Central memory CD8-positive, alpha-beta T cell (primary cell): ENCODE measurements at regions not wholly inside any gene's neighbourhood (a gene's known extent, or its start where the extent isn't known, plus 50 kb on each side); places are given as distances from the start of the nearest gene placed in this dataset.
A peak's percentile ranks its signal among the peaks of the same experiment; 100 is the strongest.

ENCODE experiments used
- ATAC-seq: fragments of 150-1000 bp; cut with Tn5 transposase; replicated peaks from 2 replicates; pipeline ENCODE4 v1.10.0; 2022; ENCODE audit warnings: mild to moderate bottlenecking, moderate FRiP score, moderate number of reproducible peaks; ENCODE audit not compliant: poor library complexity, severe bottlenecking; ENCODE audit errors: extremely low read depth
- DNase-seq, 2 donors: peaks; one replicate each; pipeline ENCODE4 v3.0.0; 2021; ENCODE audit warnings: low spot score in 2 of 2
- H3K27ac Mint-ChIP-seq: one replicate; pipeline ENCODE4 v1.8.0; 2022; ENCODE audit warnings: low read depth, mild to moderate bottlenecking, moderate library complexity, mixed read lengths
- H3K27me3 Mint-ChIP-seq: one replicate; pipeline ENCODE4 v1.8.0; 2022; ENCODE audit warnings: mixed read lengths
- H3K36me3 Mint-ChIP-seq: one replicate; pipeline ENCODE4 v1.8.0; 2022; ENCODE audit warnings: mild to moderate bottlenecking, moderate library complexity, mixed read lengths; ENCODE audit not compliant: insufficient read depth
- H3K4me1 Mint-ChIP-seq: one replicate; pipeline ENCODE4 v1.8.0; 2022; ENCODE audit warnings: mixed read lengths
- H3K4me3 Mint-ChIP-seq: one replicate; pipeline ENCODE4 v1.8.0; 2022; ENCODE audit warnings: mild to moderate bottlenecking, moderate library complexity, mixed read lengths
- H3K9me3 Mint-ChIP-seq: one replicate; pipeline ENCODE4 v1.8.0; 2022; ENCODE audit warnings: mixed read lengths

- Mint-ChIP-seq H3K36me3 (no peaks in the 10 kb centered on the region), H3K4me1 (no peaks in the 10 kb centered on the region), H3K27me3 (peaks cover 15% of the 10 kb centered on the region), H3K27ac (no peak overlapping the region), H3K4me3 (no peak overlapping the region), H3K9me3 (no peaks in the 10 kb centered on the region)
- ATAC-seq (no peak), DNase-seq (no peak)
Observed at GRCh38 chr3:31240013-31240412, 292.7 kb upstream of the STT3B start.

GRCh38 chr3:31240466-31240865, 292.3 kb upstream of the STT3B start:
- DNase-seq: no peak
- H3K36me3 Mint-ChIP-seq: no peaks in the 10 kb centered on the region
- H3K4me3 Mint-ChIP-seq: no peak overlapping the region
- no peaks in the 10 kb centered on the region for H3K4me1 Mint-ChIP-seq
- no peaks in the 10 kb centered on the region for H3K9me3 Mint-ChIP-seq
- ATAC-seq: no peak
- H3K27me3 Mint-ChIP-seq: peaks cover 12% of the 10 kb centered on the region
- no peak overlapping the region for H3K27ac Mint-ChIP-seq

GRCh38 chr3:31240874-31241273, 291.9 kb upstream of the STT3B start:
- no peaks in the 10 kb centered on the region for H3K4me1 Mint-ChIP-seq
- H3K4me3 Mint-ChIP-seq: no peak overlapping the region
- H3K27me3 Mint-ChIP-seq: peaks cover 8% of the 10 kb centered on the region
- ATAC-seq (no peak), DNase-seq (no peak)
- H3K9me3 Mint-ChIP-seq: no peaks in the 10 kb centered on the region
- no peak overlapping the region for H3K27ac Mint-ChIP-seq
- no peaks in the 10 kb centered on the region for H3K36me3 Mint-ChIP-seq

GRCh38 chr3:31241533-31241932, 291.2 kb upstream of the STT3B start:
- ATAC-seq: no peak
- Mint-ChIP-seq H3K9me3 (no peaks in the 10 kb centered on the region), H3K4me1 (no peaks in the 10 kb centered on the region), H3K4me3 (no peak overlapping the region), H3K27ac (peak overlapping the region; percentile 24), H3K27me3 (peaks cover 1% of the 10 kb centered on the region), H3K36me3 (no peaks in the 10 kb centered on the region)
- DNase-seq: no peak

GRCh38 chr3:31242026-31242960, 290.4 kb upstream of the STT3B start:
- Mint-ChIP-seq H3K4me3 (no peak overlapping the region), H3K4me1 (no peaks in the 10 kb centered on the region), H3K27ac (peak overlapping the region; percentile 24), H3K36me3 (no peaks in the 10 kb centered on the region), H3K27me3 (no peaks in the 10 kb centered on the region), H3K9me3 (no peaks in the 10 kb centered on the region)
- DNase-seq (no peak), ATAC-seq (no peak)

- Mint-ChIP-seq H3K36me3 (peaks cover 2% of the 10 kb centered on the region), H3K27ac (no peak overlapping the region), H3K4me1 (peaks cover 6% of the 10 kb centered on the region), H3K9me3 (no peaks in the 10 kb centered on the region), H3K4me3 (no peak overlapping the region), H3K27me3 (no peaks in the 10 kb centered on the region)
- ATAC-seq: no peak
- no peak for DNase-seq
Observed at GRCh38 chr3:31244929-31245817, 287.6 kb upstream of the STT3B start.

GRCh38 chr3:31246293-31247062, 286.2 kb upstream of the STT3B start:
- Mint-ChIP-seq H3K4me1 (peaks cover 6% of the 10 kb centered on the region), H3K4me3 (no peak overlapping the region), H3K27me3 (no peaks in the 10 kb centered on the region), H3K27ac (no peak overlapping the region), H3K36me3 (peaks cover 2% of the 10 kb centered on the region), H3K9me3 (peaks cover 4% of the 10 kb centered on the region)
- ATAC-seq: no peak
- no peak for DNase-seq

GRCh38 chr3:31247063-31247447, 285.7 kb upstream of the STT3B start:
- no peak for ATAC-seq
- H3K4me3 Mint-ChIP-seq: no peak overlapping the region
- no peak for DNase-seq
- no peaks in the 10 kb centered on the region for H3K27me3 Mint-ChIP-seq
- H3K4me1 Mint-ChIP-seq: peaks cover 6% of the 10 kb centered on the region
- no peak overlapping the region for H3K27ac Mint-ChIP-seq
- H3K9me3 Mint-ChIP-seq: peaks cover 4% of the 10 kb centered on the region
- peaks cover 2% of the 10 kb centered on the region for H3K36me3 Mint-ChIP-seq

GRCh38 chr3:31247850-31248562, 284.7 kb upstream of the STT3B start:
- Mint-ChIP-seq H3K27me3 (no peaks in the 10 kb centered on the region), H3K27ac (no peak overlapping the region), H3K4me1 (peaks cover 6% of the 10 kb centered on the region), H3K36me3 (peaks cover 2% of the 10 kb centered on the region), H3K9me3 (peaks cover 4% of the 10 kb centered on the region), H3K4me3 (no peak overlapping the region)
- no peak for ATAC-seq
- no peak for DNase-seq

GRCh38 chr3:31248563-31248992, 284.1 kb upstream of the STT3B start:
- peaks cover 9% of the 10 kb centered on the region for H3K4me1 Mint-ChIP-seq
- DNase-seq (no peak), ATAC-seq (no peak)
- H3K4me3 Mint-ChIP-seq: no peak overlapping the region
- peaks cover 4% of the 10 kb centered on the region for H3K9me3 Mint-ChIP-seq
- H3K36me3 Mint-ChIP-seq: peaks cover 2% of the 10 kb centered on the region
- H3K27me3 Mint-ChIP-seq: no peaks in the 10 kb centered on the region
- no peak overlapping the region for H3K27ac Mint-ChIP-seq

- Mint-ChIP-seq H3K36me3 (peaks cover 2% of the 10 kb centered on the region), H3K27ac (no peak overlapping the region), H3K9me3 (peaks cover 4% of the 10 kb centered on the region), H3K4me1 (peaks cover 11% of the 10 kb centered on the region), H3K27me3 (no peaks in the 10 kb centered on the region), H3K4me3 (no peak overlapping the region)
- no peak for DNase-seq
- ATAC-seq: no peak
Observed at GRCh38 chr3:31249545-31249944, 283.2 kb upstream of the STT3B start.
